Stimulated activated CD4-positive, alpha-beta T cell treated with anti-CD3 and anti-CD28 coated beads, TNF-alpha, amount 100 ng/mL, for 24 hours (primary cell): ENCODE measurements at regions not wholly inside any gene's neighbourhood (a gene's known extent, or its start where the extent isn't known, plus 50 kb on each side); places are given as distances from the start of the nearest gene placed in this dataset.

Source experiments
- DNase-seq, 3 experiments: peaks; one replicate each; pipeline ENCODE4 v3.0.0-alpha.2; 2020; ENCODE audit warnings: low read depth in 3 of 3

- no peak for DNase-seq
These were observed 51.0 kb downstream of the CCDC54 start for GRCh38 chr3:107428051-107428858.

GRCh38 chr3:107429320-107430181, 52.3 kb downstream of the CCDC54 start:
- peak in 2 of 3 experiments; percentile 31 to 46 for DNase-seq

GRCh38 chr3:107430214-107430995, 53.2 kb downstream of the CCDC54 start:
- no peak for DNase-seq

- peak in 1 of 3 experiments; percentile 34 for DNase-seq
These were observed 53.7 kb downstream of the CCDC54 start for GRCh38 chr3:107430996-107431245.

- peak in 2 of 3 experiments; percentile 15 to 52 for DNase-seq
These were observed 54.2 kb downstream of the CCDC54 start for GRCh38 chr3:107431246-107432012.

- no peak for DNase-seq
These were observed 54.8 kb downstream of the CCDC54 start for GRCh38 chr3:107432013-107432515.

GRCh38 chr3:107432646-107433045, 55.4 kb downstream of the CCDC54 start:
- DNase-seq, result no peak

GRCh38 chr3:107436029-107436428, 58.8 kb downstream of the CCDC54 start:
- no peak for DNase-seq

- no peak for DNase-seq
These were observed 61.4 kb downstream of the CCDC54 start for GRCh38 chr3:107438671-107439070.

GRCh38 chr3:107441617-107442016, 64.4 kb downstream of the CCDC54 start:
- DNase-seq, result no peak

GRCh38 chr3:107443461-107443860, 66.2 kb downstream of the CCDC54 start:
- no peak for DNase-seq

GRCh38 chr3:107446706-107447105, 69.5 kb downstream of the CCDC54 start:
- DNase-seq, result no peak

GRCh38 chr3:107450254-107450893, 72.4 kb upstream of the BBX start:
- DNase-seq, result no peak

GRCh38 chr3:107452436-107452835, 70.3 kb upstream of the BBX start:
- DNase-seq, result no peak

- DNase-seq, result no peak
These were observed 69.3 kb upstream of the BBX start for GRCh38 chr3:107453504-107453903.

- DNase-seq, result no peak
These were observed 67.1 kb upstream of the BBX start for GRCh38 chr3:107455621-107456020.

GRCh38 chr3:107456501-107456900, 66.3 kb upstream of the BBX start:
- no peak for DNase-seq

- no peak for DNase-seq
These were observed 63.9 kb upstream of the BBX start for GRCh38 chr3:107458871-107459270.

GRCh38 chr3:107461721-107462120, 61.0 kb upstream of the BBX start:
- DNase-seq, result no peak

- DNase-seq, result no peak
These were observed 58.7 kb upstream of the BBX start for GRCh38 chr3:107464037-107464436.
